ENCODE measurements at regions not wholly inside any gene's neighbourhood (a gene's known extent, or its start where the extent isn't known, plus 50 kb on each side); places are given as distances from the start of the nearest gene placed in this dataset.

- Histone ChIP-seq H3K4me3 (no peak overlapping the region), H3K4me1 (no peaks in the 10 kb centered on the region), H3K27ac (no peak overlapping the region), H3K27me3 (peaks cover 22% of the 10 kb centered on the region), H3K9me3 (no peaks in the 10 kb centered on the region), H3K36me3 (no peaks in the 10 kb centered on the region)
- ATAC-seq, result no peak
- TF ChIP-seq CTCF (IDR thresholded peaks at IDR 0.05), result no peak
- peak; percentile 58 for DNase-seq
- intact Hi-C loops (cut with DNase I), result no loop called here
Observed at GRCh38 chr9:135243201-135244190, 156.0 kb downstream of the OLFM1 start.

GRCh38 chr9:135244271-135245221 lies 157.1 kb downstream of the OLFM1 start:
- H3K9me3 ChIP-seq, result no peaks in the 10 kb centered on the region
- DNase-seq, result peak; percentile 70
- H3K36me3 ChIP-seq, result no peaks in the 10 kb centered on the region
- H3K4me1 ChIP-seq, result no peaks in the 10 kb centered on the region
- H3K27ac ChIP-seq, result no peak overlapping the region
- peak; percentile 54 for ATAC-seq
- intact Hi-C loops (cut with DNase I), result no loop called here
- H3K4me3 ChIP-seq, result no peak overlapping the region
- TF ChIP-seq CTCF (IDR thresholded peaks at IDR 0.05), result no peak
- peaks cover 22% of the 10 kb centered on the region for H3K27me3 ChIP-seq

DNA sequence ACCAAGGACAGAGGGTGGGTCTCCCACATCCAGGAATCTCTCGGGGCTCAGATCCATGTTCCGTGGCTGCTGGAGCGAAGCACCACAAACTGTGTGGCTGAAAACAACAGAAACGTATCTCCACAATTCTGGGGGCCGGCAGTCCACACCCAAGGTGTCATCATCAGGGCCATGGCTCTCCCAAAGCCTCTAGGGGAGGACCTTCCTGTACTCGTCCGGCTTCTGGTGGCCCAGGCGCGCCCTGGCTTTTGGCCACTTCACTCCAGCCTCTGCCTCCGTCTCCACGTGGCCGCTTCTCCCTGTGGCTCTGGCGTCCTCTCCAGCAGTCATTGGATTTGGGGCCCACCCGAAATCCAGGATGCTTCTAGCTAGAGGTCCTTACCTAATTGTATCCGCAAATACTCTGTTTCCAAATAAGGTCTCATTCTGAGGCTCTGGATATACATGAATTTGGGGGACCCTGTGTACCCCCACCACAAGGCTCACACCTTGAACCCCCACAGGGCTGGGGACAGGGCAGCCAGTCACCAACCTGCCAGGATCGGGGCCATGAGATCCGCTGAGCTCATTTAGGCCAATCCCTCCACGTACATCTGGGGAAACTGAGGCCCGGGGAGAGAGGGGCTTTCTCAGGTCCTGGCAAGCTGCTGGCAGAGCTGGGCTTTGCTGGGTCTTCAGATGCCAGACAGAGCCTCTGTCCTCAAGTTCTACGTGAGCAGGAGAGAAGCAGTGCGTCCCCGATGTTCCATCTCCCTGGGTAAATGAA lies 158.2 kb downstream of the OLFM1 start:
- no peaks in the 10 kb centered on the region for H3K9me3 ChIP-seq
- intact Hi-C loops (cut with DNase I), result no loop called here
- H3K36me3 ChIP-seq, result no peaks in the 10 kb centered on the region
- peaks cover 22% of the 10 kb centered on the region for H3K27me3 ChIP-seq
- no peak overlapping the region for H3K4me3 ChIP-seq
- DNase-seq, result peak; percentile 38
- no peak for ATAC-seq
- no peak overlapping the region for H3K27ac ChIP-seq
- H3K4me1 ChIP-seq, result no peaks in the 10 kb centered on the region
- no peak for TF ChIP-seq CTCF (IDR thresholded peaks at IDR 0.05)

GRCh38 chr9:135246248-135247205 lies 159.1 kb downstream of the OLFM1 start:
- H3K27ac ChIP-seq, result no peak overlapping the region
- H3K4me1 ChIP-seq, result no peaks in the 10 kb centered on the region
- H3K4me3 ChIP-seq, result no peak overlapping the region
- ATAC-seq (no peak), DNase-seq (peak; percentile 55)
- H3K36me3 ChIP-seq, result no peaks in the 10 kb centered on the region
- TF ChIP-seq CTCF (IDR thresholded peaks at IDR 0.05), result no peak
- intact Hi-C loops (cut with DNase I), result no loop called here
- H3K9me3 ChIP-seq, result no peaks in the 10 kb centered on the region
- H3K27me3 ChIP-seq, result peaks cover 22% of the 10 kb centered on the region
